ENCODE measurements at regions not wholly inside any gene's neighbourhood (a gene's known extent, or its start where the extent isn't known, plus 50 kb on each side); places are given as distances from the start of the nearest gene placed in this dataset.

- Histone ChIP-seq H3K9ac (no peak overlapping the region), H3K27me3 (replicated peaks; ENCODE audit: insufficient read depth) (no peaks in the 10 kb centered on the region), H3K4me3 (no peak overlapping the region), H4K20me1 (ENCODE audit: insufficient read depth) (no peaks in the 10 kb centered on the region), H3F3A (ENCODE audit: insufficient read depth) (no peaks in the 10 kb centered on the region), H3K79me2 (ENCODE audit: insufficient read depth) (no peaks in the 10 kb centered on the region), H3K36me3 (ENCODE audit: low read depth) (no peaks in the 10 kb centered on the region), H3K9me3 (ENCODE audit: low read depth) (no peaks in the 10 kb centered on the region), H3K4me2 (ENCODE audit: unreplicated experiment) (no peak overlapping the region), H2AFZ (no peak overlapping the region), H3K27ac (no peak overlapping the region), H3K9me2 (ENCODE audit: insufficient read depth) (no peaks in the 10 kb centered on the region), H3K4me1 (ENCODE audit: insufficient read depth) (no peaks in the 10 kb centered on the region)
- no peak for TF ChIP-seq EZH2 (IDR thresholded peaks at IDR 0.05; ENCODE audit: insufficient read depth, poor library complexity, severe bottlenecking)
- TF ChIP-seq EZH2phosphoT487 (IDR thresholded peaks at IDR 0.05; ENCODE audit: insufficient read depth, low read depth) = no peak
- in situ Hi-C loops (cut with MboI) = no loop called here
- 76 to 83% methylated on average over 8 of the region's 8 CpGs for WGBS, 2 experiments (ENCODE audit: low coverage in 1 of 2, low lambda C conversion rate in 2 of 2, missing lambda C conversion rate in 2 of 2)
- no peak for DNase-seq
Observed at GRCh38 chr9:87086221-87086818, 139.0 kb upstream of the GAS1 start.

DNA sequence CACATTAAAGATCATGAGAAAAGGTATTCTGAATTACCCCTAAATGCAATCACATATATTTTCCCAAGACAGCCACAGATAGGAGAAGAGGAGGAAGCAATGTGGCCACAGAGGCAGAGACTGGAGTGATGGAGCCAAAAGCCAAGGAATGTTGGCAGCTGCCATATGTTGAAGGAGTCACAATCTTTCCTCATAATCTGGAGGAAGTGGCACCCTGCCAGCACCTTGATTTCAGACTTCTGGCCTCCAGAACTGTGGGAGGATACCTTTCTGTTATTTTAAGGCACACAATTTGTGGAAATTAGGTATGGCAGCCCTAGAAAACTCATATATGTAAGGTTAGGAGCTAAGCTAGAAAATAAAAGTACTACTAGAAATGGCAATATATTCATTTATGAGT is 139.9 kb upstream of the GAS1 start:
- Histone ChIP-seq H3K27ac (no peak overlapping the region), H3K9me2 (ENCODE audit: insufficient read depth) (no peaks in the 10 kb centered on the region), H3K27me3 (replicated peaks; ENCODE audit: insufficient read depth) (no peaks in the 10 kb centered on the region), H3K4me1 (ENCODE audit: insufficient read depth) (no peaks in the 10 kb centered on the region), H3K79me2 (ENCODE audit: insufficient read depth) (no peaks in the 10 kb centered on the region), H3K4me2 (ENCODE audit: unreplicated experiment) (no peak overlapping the region), H4K20me1 (ENCODE audit: insufficient read depth) (no peaks in the 10 kb centered on the region), H2AFZ (no peak overlapping the region), H3K4me3 (no peak overlapping the region), H3F3A (ENCODE audit: insufficient read depth) (no peaks in the 10 kb centered on the region), H3K9ac (no peak overlapping the region), H3K9me3 (ENCODE audit: low read depth) (no peaks in the 10 kb centered on the region), H3K36me3 (ENCODE audit: low read depth) (no peaks in the 10 kb centered on the region)
- no peak for DNase-seq
- in situ Hi-C loops (cut with MboI) = no loop called here
- TF ChIP-seq EZH2phosphoT487 (IDR thresholded peaks at IDR 0.05; ENCODE audit: insufficient read depth, low read depth) (no peak), EZH2 (IDR thresholded peaks at IDR 0.05; ENCODE audit: insufficient read depth, poor library complexity, severe bottlenecking) (no peak)

- in situ Hi-C loops (cut with MboI) = no loop called here
- no peak for DNase-seq
- Histone ChIP-seq H3K4me2 (ENCODE audit: unreplicated experiment) (no peak overlapping the region), H3K9ac (no peak overlapping the region), H4K20me1 (ENCODE audit: insufficient read depth) (no peaks in the 10 kb centered on the region), H3K9me3 (ENCODE audit: low read depth) (no peaks in the 10 kb centered on the region), H3K4me1 (ENCODE audit: insufficient read depth) (no peaks in the 10 kb centered on the region), H3K27ac (no peak overlapping the region), H3K27me3 (replicated peaks; ENCODE audit: insufficient read depth) (no peaks in the 10 kb centered on the region), H3K9me2 (ENCODE audit: insufficient read depth) (no peaks in the 10 kb centered on the region), H3K79me2 (ENCODE audit: insufficient read depth) (no peaks in the 10 kb centered on the region), H3K36me3 (ENCODE audit: low read depth) (no peaks in the 10 kb centered on the region), H3F3A (ENCODE audit: insufficient read depth) (no peaks in the 10 kb centered on the region), H3K4me3 (no peak overlapping the region), H2AFZ (no peak overlapping the region)
- TF ChIP-seq EZH2phosphoT487 (IDR thresholded peaks at IDR 0.05; ENCODE audit: insufficient read depth, low read depth) = no peak
- WGBS, 2 experiments (ENCODE audit: low coverage in 1 of 2, low lambda C conversion rate in 2 of 2, missing lambda C conversion rate in 2 of 2) = 56 to 63% methylated on average over 1 of the region's 1 CpG
Observed at GRCh38 chr9:87088192-87088591, 140.9 kb upstream of the GAS1 start.

DNA sequence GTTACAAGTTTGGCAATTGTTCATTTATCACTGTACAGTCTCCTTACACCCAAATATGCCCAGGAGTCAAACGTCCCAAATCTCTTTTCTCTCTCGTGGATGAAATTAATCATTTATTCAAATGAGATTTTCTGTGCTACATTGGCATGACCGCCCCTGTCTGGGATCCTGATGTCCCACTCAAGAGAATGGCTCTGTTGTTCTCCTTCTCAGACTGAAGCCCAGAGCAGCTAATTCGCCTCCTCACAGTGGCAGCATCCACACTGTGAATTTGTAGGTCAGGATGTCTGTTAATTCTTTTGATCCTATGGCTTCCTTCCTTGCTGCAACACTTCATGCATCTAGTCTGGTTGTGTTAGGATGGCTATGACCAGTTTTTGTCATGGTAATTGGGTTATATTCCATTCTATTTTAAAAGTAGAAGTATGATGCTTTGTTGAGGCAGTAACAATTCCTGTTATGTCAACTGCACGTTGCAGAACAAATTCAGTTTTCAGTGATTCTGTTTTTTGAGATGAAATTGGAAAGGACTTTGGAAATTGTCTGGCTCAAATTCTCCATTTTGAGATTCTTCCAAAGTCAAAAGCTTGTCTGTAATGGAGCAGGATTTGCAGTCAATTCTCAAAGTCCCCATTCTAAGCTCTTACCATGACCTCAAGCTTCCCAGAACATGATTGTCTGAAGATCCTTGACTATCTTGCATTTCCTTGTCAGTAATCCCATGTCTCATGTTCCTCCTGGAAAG is 141.5 kb upstream of the GAS1 start:
- H3K27ac ChIP-seq = no peak overlapping the region
- in situ Hi-C loops (cut with MboI) = no loop called here
- H3K9me2 ChIP-seq (ENCODE audit: insufficient read depth) = no peaks in the 10 kb centered on the region

More for the DNA sequence above, 141.5 kb upstream of the GAS1 start:
- no peak overlapping the region for H3K9ac ChIP-seq
- no peaks in the 10 kb centered on the region for H3F3A ChIP-seq (ENCODE audit: insufficient read depth)
- H4K20me1 ChIP-seq (ENCODE audit: insufficient read depth) = no peaks in the 10 kb centered on the region
- WGBS, 2 experiments (ENCODE audit: low coverage in 1 of 2, low lambda C conversion rate in 2 of 2, missing lambda C conversion rate in 2 of 2) = 33 to 36% methylated on average over 5 of the region's 5 CpGs
- H3K79me2 ChIP-seq (ENCODE audit: insufficient read depth) = no peaks in the 10 kb centered on the region
- no peaks in the 10 kb centered on the region for H3K36me3 ChIP-seq (ENCODE audit: low read depth)
- no peaks in the 10 kb centered on the region for H3K27me3 ChIP-seq (replicated peaks; ENCODE audit: insufficient read depth)
- TF ChIP-seq EZH2 (IDR thresholded peaks at IDR 0.05; ENCODE audit: insufficient read depth, poor library complexity, severe bottlenecking) (no peak), EZH2phosphoT487 (IDR thresholded peaks at IDR 0.05; ENCODE audit: insufficient read depth, low read depth) (no peak)
- no peaks in the 10 kb centered on the region for H3K4me1 ChIP-seq (ENCODE audit: insufficient read depth)
- H3K4me2 ChIP-seq (ENCODE audit: unreplicated experiment) = no peak overlapping the region
- H2AFZ ChIP-seq = no peak overlapping the region
- no peak for DNase-seq
- no peak overlapping the region for H3K4me3 ChIP-seq
- H3K9me3 ChIP-seq (ENCODE audit: low read depth) = no peaks in the 10 kb centered on the region
